DOHH2 (cell line): ENCODE measurements at regions not wholly inside any gene's neighbourhood (a gene's known extent, or its start where the extent isn't known, plus 50 kb on each side); places are given as distances from the start of the nearest gene placed in this dataset.

ENCODE experiments used
- H3F3A ChIP-seq: fragments of 200-600 bp; sonication (generic), shearing (Covaris generic); 2 replicates; pipeline ENCODE4 v1.6.0; 2016; ENCODE audit warnings: antibody characterized with exemption, mild to moderate bottlenecking; ENCODE audit not compliant: control insufficient read depth, insufficient read depth
- H3K27ac ChIP-seq: fragments of 200-600 bp; sonication (generic); 2 replicates; pipeline ENCODE4 v1.5.1; 2014; ENCODE audit warnings: low read depth, mild to moderate bottlenecking, low read length, moderate library complexity
- H3K27me3 ChIP-seq: fragments of 200-600 bp; sonication (generic); 2 replicates; pipeline ENCODE4 v1.6.1; 2014; ENCODE audit warnings: mild to moderate bottlenecking, low read length, mixed read lengths; ENCODE audit not compliant: control insufficient read depth
- H3K36me3 ChIP-seq: fragments of 200-600 bp; sonication (generic); 2 replicates; pipeline ENCODE4 v1.6.1; 2014; ENCODE audit warnings: mild to moderate bottlenecking, low read length, moderate library complexity, mixed read lengths; ENCODE audit not compliant: control insufficient read depth
- H3K4me1 ChIP-seq: fragments of 200-600 bp; sonication (generic); 2 replicates; pipeline ENCODE4 v1.6.1; 2014; ENCODE audit warnings: mild to moderate bottlenecking, low read length, mixed read lengths; ENCODE audit not compliant: control insufficient read depth
- H3K4me2 ChIP-seq: fragments of 200-600 bp; sonication (generic); 2 replicates; pipeline ENCODE4 v1.6.0; 2014; ENCODE audit warnings: mild to moderate bottlenecking, low read length, moderate library complexity
- H3K4me3 ChIP-seq: fragments of 200-600 bp; sonication (generic); 2 replicates; pipeline ENCODE4 v1.5.1; 2014; ENCODE audit warnings: mild to moderate bottlenecking, low read length, mixed read lengths
- H3K79me2 ChIP-seq: fragments of 200-600 bp; sonication (generic); 2 replicates; pipeline ENCODE4 v1.6.1; 2014; ENCODE audit warnings: mild to moderate bottlenecking, low read length, mixed read lengths; ENCODE audit not compliant: control insufficient read depth
- H3K9me2 ChIP-seq: fragments of 200-600 bp; sonication (generic); replicated peaks from 2 replicates; pipeline ENCODE4 v1.6.1; 2014; ENCODE audit warnings: mild to moderate bottlenecking, low read length, mixed read lengths; ENCODE audit not compliant: control insufficient read depth
- H3K9me3 ChIP-seq: fragments of 200-600 bp; sonication (generic); 2 replicates; pipeline ENCODE4 v1.6.1; 2014; ENCODE audit warnings: antibody characterized with exemption, low read length, mixed read lengths; ENCODE audit not compliant: control insufficient read depth, insufficient read depth
- H4K20me1 ChIP-seq: fragments of 200-600 bp; sonication (generic); 2 replicates; pipeline ENCODE4 v1.6.0; 2014; ENCODE audit warnings: low read depth, mild to moderate bottlenecking, antibody characterized with exemption, low read length, moderate library complexity; ENCODE audit not compliant: control insufficient read depth, insufficient read depth
- EZH2phosphoT487 ChIP-seq: fragments of 200-600 bp; sonication (generic); IDR thresholded peaks from 2 replicates; pipeline ENCODE4 v1.6.1; 2017; ENCODE audit warnings: borderline replicate concordance, mild to moderate bottlenecking, antibody characterized with exemption, low read length, moderate library complexity, mixed read lengths
- TF ChIP-seq, protein P1 (sequence below): fragments of 200-600 bp; sonication (generic); IDR thresholded peaks from one replicate; pipeline ENCODE4 v1.5.1; 2014; ENCODE audit warnings: antibody characterized with exemption, mild to moderate bottlenecking, low read depth, low read length; ENCODE audit not compliant: poor library complexity, severe bottlenecking

DNA sequence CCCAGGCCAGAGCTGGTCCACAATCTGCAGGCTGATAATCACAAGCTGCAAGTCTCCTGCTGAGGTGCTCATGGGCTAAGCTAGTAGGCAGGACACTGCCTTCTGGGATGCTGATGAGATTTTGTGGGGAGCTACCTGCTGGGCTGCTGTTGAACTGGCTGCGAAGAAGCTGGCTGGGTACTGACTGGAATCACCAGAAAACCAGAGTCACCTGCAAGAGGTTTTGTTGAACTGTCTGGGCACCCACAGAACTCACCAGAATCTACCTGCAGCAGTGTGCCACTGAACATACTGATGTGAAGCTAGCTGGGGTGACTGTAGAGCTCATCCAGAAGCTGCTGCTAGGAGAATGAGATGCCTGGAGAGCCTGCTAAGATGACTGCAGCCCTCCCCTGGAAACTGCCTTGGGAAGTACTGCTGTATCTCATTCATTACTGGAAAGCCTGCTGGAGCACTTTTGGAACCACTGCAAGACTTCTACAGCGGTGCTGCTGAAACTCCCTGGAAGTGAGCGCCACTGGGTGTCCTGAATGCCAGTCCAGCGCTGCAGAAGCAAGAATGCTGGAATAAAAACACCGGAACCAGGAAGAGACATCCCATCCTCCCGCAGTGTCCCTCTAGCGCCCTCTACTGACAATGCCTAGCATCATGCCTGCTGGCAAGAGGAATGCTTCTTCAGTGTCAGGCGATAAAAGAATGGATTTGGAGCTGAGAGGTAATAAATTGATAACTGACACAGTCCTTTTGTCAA is 64.9 kb upstream of the ARHGAP18 start:
- H3K4me3 ChIP-seq: no peak overlapping the region
- TF ChIP-seq, protein P1, sequence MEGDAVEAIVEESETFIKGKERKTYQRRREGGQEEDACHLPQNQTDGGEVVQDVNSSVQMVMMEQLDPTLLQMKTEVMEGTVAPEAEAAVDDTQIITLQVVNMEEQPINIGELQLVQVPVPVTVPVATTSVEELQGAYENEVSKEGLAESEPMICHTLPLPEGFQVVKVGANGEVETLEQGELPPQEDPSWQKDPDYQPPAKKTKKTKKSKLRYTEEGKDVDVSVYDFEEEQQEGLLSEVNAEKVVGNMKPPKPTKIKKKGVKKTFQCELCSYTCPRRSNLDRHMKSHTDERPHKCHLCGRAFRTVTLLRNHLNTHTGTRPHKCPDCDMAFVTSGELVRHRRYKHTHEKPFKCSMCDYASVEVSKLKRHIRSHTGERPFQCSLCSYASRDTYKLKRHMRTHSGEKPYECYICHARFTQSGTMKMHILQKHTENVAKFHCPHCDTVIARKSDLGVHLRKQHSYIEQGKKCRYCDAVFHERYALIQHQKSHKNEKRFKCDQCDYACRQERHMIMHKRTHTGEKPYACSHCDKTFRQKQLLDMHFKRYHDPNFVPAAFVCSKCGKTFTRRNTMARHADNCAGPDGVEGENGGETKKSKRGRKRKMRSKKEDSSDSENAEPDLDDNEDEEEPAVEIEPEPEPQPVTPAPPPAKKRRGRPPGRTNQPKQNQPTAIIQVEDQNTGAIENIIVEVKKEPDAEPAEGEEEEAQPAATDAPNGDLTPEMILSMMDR: peak; percentile 96
- TF ChIP-seq EZH2phosphoT487: no peak
- no peak overlapping the region for H3K27ac ChIP-seq
- H3K4me2 ChIP-seq: no peak overlapping the region
- no peaks in the 10 kb centered on the region for H4K20me1 ChIP-seq
- no peaks in the 10 kb centered on the region for H3K4me1 ChIP-seq
- H3K9me3 ChIP-seq: peaks cover 3% of the 10 kb centered on the region; the same call in 1 of the 2 replicates
- H3K36me3 ChIP-seq: no peaks in the 10 kb centered on the region
- H3K79me2 ChIP-seq: no peaks in the 10 kb centered on the region
- peaks cover 3% of the 10 kb centered on the region; the same call in 1 of the 2 replicates for H3K27me3 ChIP-seq
- H3F3A ChIP-seq: no peaks in the 10 kb centered on the region
- no peaks in the 10 kb centered on the region; the same call in 1 of the 2 replicates for H3K9me2 ChIP-seq

- Histone ChIP-seq H3F3A (no peaks in the 10 kb centered on the region), H3K36me3 (no peaks in the 10 kb centered on the region), H3K4me2 (no peak overlapping the region), H3K4me3 (no peak overlapping the region), H3K79me2 (no peaks in the 10 kb centered on the region), H3K27me3 (peaks cover 8% of the 10 kb centered on the region), H3K4me1 (no peaks in the 10 kb centered on the region), H4K20me1 (no peaks in the 10 kb centered on the region), H3K9me3 (peaks cover 3% of the 10 kb centered on the region; the same call in 1 of the 2 replicates), H3K27ac (no peak overlapping the region), H3K9me2 (no peaks in the 10 kb centered on the region; the same call in 1 of the 2 replicates)
- TF ChIP-seq, protein P1: no peak
- TF ChIP-seq EZH2phosphoT487: no peak
Measured at GRCh38 chr6:129773304-129773703, 63.3 kb upstream of the ARHGAP18 start.

DNA sequence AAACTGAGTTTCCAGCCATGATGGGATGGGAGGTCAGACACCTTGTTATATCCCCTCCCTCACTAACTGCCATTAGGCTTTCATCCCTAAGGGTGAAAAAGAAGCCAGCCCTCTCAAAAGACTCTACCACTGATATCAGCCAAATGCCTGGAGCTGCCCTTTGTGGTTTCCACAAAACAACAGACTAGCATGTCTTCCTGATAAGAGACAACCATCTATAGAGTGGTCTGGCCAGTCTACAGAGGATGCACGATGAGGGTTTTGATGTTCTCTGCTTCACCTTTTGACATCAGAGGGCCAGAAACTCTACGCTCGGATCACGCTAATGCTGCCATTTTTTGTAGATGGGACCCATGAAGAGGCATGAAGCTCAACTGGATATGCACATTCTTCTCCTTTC is 61.7 kb upstream of the ARHGAP18 start:
- H3K9me2 ChIP-seq: no peaks in the 10 kb centered on the region; the same call in 1 of the 2 replicates
- H3F3A ChIP-seq: no peaks in the 10 kb centered on the region
- H3K4me2 ChIP-seq: no peak overlapping the region
- no peaks in the 10 kb centered on the region for H3K79me2 ChIP-seq
- H3K9me3 ChIP-seq: no peaks in the 10 kb centered on the region
- no peaks in the 10 kb centered on the region for H4K20me1 ChIP-seq
- H3K4me1 ChIP-seq: peaks cover 5% of the 10 kb centered on the region
- no peak for TF ChIP-seq EZH2phosphoT487
- TF ChIP-seq, protein P1: no peak
- no peaks in the 10 kb centered on the region for H3K36me3 ChIP-seq
- peaks cover 24% of the 10 kb centered on the region for H3K27me3 ChIP-seq
- no peak overlapping the region for H3K27ac ChIP-seq
- no peak overlapping the region for H3K4me3 ChIP-seq
